Activated CD4-positive, CD25-positive, alpha-beta regulatory T cell treated with anti-CD3 and anti-CD28 coated beads, Interleukin-2, amount 50 U/mL, for 24 hours (primary cell): ENCODE measurements at regions not wholly inside any gene's neighbourhood (a gene's known extent, or its start where the extent isn't known, plus 50 kb on each side); places are given as distances from the start of the nearest gene placed in this dataset.
"Not testable (repeated sequence)": the region's sequence is repeated elsewhere in the genome, so short reads cannot be mapped to it uniquely, and the experiment has no call there.

Experiments used
- ATAC-seq, 2 donors: fragments of 150-1000 bp; cut with Tn5 transposase; one replicate each; pipeline ENCODE4 v1.10.0; 2021; ENCODE audit warnings: mild to moderate bottlenecking in 1 of 2, moderate library complexity in 1 of 2

GRCh38 chr21:34274001-34274400 is 89.8 kb upstream of the KCNE2 start:
- no peak for ATAC-seq

- peak; percentile 94 to 95 for ATAC-seq
Observed at GRCh38 chr21:34276711-34277425, 86.9 kb upstream of the KCNE2 start.

DNA sequence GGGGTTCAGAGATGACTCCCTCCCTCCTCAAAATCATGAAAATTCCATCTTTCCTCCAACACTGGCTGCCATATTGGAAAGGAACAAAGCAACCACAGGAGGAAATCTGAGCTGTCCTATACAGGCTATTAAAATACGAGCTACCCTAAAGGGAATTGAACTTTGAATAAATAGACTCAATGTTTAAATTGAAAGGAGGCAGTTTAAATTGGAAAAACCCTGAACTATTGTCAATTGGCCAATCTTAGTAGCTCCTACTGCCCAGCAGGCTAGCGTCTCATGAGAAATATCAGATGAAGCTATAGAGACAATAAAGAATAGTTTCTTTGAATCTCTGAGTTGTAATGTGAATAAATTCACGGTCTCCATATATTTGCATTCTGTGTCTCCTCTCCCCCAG is 85.4 kb upstream of the KCNE2 start:
- no peak for ATAC-seq

- ATAC-seq = no peak
Observed at GRCh38 chr21:34279285-34279684, 84.5 kb upstream of the KCNE2 start.

GRCh38 chr21:34279883-34280282 is 83.9 kb upstream of the KCNE2 start:
- ATAC-seq = no peak

DNA sequence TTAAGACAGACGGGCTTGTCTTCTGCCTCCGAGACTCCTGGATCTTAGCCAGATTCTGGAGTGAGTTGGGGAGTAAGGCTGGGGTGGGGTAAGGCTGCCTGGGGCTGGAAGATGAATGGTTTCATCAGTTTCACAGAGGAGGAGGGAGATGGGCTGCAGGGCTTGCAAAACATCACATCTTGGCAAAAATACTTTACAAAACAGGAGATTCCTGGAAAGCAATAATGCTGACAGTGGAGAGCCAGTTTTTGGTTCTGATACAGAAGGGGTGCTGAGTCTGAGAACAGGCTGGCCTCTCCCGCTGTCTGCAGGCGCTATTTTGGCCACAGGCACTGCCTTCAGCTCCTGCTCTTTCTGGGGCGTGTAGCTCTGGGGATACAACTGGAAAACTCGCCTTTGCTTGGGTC is 83.4 kb upstream of the KCNE2 start:
- ATAC-seq = no peak

- no peak for ATAC-seq
Observed at GRCh38 chr21:34280959-34281358, 82.8 kb upstream of the KCNE2 start.

DNA sequence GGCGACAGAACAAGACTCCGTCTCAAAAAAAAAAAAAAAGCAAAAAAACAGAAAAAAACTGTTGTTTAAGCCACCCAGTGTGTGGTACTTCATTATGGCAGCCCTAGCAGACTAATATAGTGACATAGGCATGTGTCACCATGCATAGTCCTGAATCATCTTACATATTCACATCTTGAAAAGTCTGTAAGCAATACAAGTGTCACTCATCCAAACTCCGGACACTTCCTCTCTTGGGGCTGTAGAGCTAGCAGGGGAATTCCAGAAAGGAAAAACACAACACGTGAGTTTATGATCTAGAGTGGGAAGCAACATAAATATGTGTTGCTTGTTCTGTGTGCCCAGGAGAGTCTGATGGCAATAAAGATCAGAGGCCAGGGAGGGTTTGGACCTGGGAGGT is 81.6 kb upstream of the KCNE2 start:
- peak; percentile 89 to 94 for ATAC-seq

DNA sequence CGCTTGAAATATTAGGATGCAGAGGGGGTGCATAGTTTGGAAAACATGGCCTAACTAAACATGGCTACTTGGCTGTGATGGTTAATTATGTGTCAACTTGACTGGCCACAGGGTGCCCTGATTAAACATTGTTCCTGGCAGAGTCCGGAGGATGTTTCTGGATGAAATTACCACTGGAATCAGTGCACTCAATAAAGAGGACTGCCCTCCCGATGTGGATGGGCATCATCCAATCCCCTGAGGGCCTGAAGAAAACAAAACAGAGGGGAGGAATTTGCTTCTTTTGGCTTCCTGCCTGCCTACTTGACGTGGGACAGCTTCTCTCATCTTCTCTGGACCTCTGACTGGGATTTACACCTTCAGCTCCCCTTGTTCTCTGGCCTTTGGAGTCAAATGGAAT is 79.1 kb upstream of the KCNE2 start:
- no peak for ATAC-seq

DNA sequence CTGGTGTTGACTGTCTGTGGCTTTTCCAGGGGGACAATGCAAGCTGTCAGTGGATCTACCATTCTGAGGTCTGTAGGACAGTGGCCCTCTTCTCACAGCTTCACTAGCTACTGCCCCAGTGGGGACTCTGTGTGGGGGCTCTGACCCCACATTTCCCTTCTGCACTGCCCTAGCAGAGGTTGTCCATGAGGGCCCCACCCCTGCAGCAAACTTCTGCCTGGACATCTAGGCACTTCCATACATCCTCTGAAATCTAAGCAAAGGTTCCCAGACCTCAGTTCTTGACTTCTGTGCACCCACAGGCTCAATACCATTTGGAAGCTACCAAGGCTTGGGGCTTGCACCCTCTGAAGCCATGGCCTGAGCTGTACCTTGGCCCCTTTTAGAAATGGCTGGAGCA is 75.8 kb upstream of the KCNE2 start:
- ATAC-seq = not testable (repeated sequence)

- ATAC-seq = no peak
Observed at GRCh38 chr21:34289856-34290255, 74.0 kb upstream of the KCNE2 start.

GRCh38 chr21:34296878-34297277 is 66.9 kb upstream of the KCNE2 start:
- no peak for ATAC-seq

DNA sequence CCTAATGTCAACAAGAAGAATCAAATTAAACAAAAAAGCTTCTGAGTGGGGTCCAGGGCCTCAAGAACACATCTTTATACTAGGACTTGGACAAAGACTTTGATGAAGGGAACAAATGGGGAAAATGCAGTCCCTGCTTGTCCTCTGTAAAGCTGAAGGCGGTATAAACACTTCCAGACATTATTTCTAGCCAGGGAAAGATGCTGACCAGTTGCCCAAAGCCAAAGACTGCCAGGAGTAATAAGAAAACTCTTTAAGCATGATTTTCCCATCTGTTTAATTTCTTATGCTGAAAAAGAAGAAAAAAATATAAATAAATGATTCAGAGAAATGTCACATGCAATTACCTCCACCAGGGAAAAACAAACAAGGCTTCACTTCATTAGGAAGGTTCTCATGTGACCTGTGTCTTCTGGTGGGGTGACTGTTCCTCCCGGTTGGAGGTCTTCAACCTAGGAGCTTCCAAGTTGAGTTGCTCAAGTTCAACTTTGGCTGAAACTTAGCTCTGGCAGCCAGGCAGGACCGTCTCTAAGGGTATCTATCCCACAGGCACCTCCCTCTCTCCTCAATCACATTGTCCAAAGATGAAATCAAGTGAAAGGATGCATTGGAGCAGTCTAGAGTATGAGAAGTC is 65.2 kb upstream of the KCNE2 start:
- no peak for ATAC-seq

DNA sequence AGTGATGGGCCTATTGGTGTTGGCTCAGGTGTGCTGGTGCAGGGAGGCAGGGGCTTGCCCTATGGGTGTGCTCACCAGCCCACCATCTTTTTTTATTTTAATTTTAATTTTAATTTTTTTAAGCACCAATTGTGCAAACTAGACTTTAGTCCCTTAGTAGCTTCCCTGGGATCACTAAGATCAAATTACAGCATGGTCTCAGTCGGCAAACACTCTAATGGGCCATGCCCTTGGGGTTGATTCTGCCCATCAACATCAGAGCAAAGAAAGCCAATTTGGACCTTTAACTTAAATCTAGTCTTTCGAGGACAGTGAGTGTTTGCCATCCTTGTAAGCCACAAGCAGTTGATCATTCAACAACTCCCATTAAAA is 64.7 kb upstream of the KCNE2 start:
- no peak for ATAC-seq

- ATAC-seq = no peak
Observed at GRCh38 chr21:34302521-34302920, 61.3 kb upstream of the KCNE2 start.

DNA sequence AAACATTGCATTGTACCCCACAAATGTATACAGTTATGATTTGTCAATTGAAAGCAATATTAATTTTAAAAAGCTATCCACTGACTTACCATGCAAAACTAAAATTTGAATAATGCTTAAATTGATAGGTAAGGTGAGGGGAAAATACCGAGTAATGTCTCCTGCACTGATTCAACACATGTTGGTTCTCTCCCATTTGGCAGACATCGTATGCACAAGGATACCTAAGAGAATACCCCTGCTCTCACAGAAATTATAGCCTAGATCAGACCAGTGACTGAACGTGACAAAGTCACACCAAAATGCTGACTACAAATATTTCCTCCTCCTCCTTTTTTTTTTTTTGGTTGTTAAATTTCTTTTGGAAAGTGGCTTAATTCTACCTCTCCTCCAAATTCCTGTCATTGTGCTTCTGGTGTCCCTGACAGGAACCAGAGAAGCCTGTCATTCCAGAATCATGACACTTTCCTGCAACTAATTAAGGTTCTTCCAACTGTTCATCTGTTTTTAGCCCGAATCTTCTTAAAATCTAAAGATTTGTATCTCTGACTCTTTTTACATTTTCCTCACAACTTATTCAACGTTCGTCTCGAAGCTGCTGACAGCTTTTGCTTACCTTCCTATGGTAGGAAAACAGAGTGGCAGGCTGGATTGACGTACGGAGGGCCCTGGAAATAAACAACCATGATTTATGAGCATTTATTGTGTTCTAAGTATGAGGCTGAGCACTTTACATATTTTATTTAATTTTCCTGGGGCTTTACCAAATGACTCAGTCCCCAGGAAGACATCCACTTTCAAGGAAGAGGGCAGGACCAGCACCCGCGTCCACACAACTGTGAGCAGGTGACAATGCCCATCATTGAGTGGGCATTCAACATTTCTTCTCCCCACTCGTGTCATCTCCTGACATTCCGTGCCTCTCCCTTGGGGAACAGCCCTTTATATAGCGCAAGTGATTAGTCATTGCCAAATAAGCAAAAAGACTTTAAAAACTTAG is 57.9 kb upstream of the KCNE2 start:
- no peak for ATAC-seq

GRCh38 chr21:34307991-34308532 is 55.7 kb upstream of the KCNE2 start:
- ATAC-seq = no peak

- no peak for ATAC-seq
Observed at GRCh38 chr21:34311561-34312330, 52.1 kb upstream of the KCNE2 start.

GRCh38 chr21:34313116-34313515 is 50.7 kb upstream of the KCNE2 start:
- no peak for ATAC-seq
